Stomach (tissue), 4 donors: ENCODE measurements at regions not wholly inside any gene's neighbourhood (a gene's known extent, or its start where the extent isn't known, plus 50 kb on each side); places are given as distances from the start of the nearest gene placed in this dataset.

Experiments
- EP300 ChIP-seq: sonication (generic); formaldehyde crosslinking; IDR thresholded peaks from one replicate; pipeline ENCODE4 v1.6.1; 2017; ENCODE audit warnings: antibody characterized with exemption
- POLR2A ChIP-seq, 4 donors: fragments of 450-650 bp; IDR thresholded peaks; one replicate each; pipeline ENCODE4 v1.6.1; 2016; ENCODE audit warnings: antibody characterized with exemption in 4 of 4, control low read depth in 2 of 4, mild to moderate bottlenecking in 1 of 4, moderate library complexity in 1 of 4
- POLR2AphosphoS5 ChIP-seq, 3 donors: sonication (generic); formaldehyde crosslinking; IDR thresholded peaks; one replicate each; pipeline ENCODE4 v1.6.1; 2016; ENCODE audit warnings: antibody characterized with exemption in 3 of 3
- TF ChIP-seq, protein P1 (sequence below), 7 experiments: fragments of 450-650 bp in 4 of 7; fragments of 200-600 bp in 3 of 7; sonication (generic) in 3 of 7; IDR thresholded peaks; one replicate each; pipeline ENCODE4 v1.5.1; 2016 to 2019; ENCODE audit warnings: antibody characterized with exemption in 7 of 7, control low read depth in 2 of 7, mild to moderate bottlenecking in 1 of 7

DNA sequence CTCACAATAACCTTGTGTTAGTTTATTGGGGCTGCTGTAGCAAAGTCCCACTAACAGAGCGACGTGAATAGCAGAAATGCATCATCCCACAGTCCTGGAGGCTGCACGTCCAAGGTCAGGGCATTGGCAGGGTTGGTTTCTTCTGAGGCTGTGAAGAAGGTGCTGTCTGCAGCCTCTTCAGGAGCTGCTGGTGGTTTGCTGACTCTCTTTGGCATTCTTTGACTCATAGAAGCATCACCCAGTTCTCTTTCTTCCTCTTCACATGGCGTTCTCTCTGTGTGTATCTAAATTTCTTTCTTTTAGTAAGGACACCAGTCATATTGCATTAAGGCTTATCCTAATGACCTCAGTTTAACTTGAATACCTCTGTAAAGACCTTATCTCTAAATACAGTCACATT lies 428.4 kb upstream of the KLF6 start:
- TF ChIP-seq EP300 (no peak), POLR2AphosphoS5 (IDR thresholded peaks at IDR 0.05) (no peak), POLR2A (IDR thresholded peaks at IDR 0.05) (no peak)
- TF ChIP-seq, protein P1, sequence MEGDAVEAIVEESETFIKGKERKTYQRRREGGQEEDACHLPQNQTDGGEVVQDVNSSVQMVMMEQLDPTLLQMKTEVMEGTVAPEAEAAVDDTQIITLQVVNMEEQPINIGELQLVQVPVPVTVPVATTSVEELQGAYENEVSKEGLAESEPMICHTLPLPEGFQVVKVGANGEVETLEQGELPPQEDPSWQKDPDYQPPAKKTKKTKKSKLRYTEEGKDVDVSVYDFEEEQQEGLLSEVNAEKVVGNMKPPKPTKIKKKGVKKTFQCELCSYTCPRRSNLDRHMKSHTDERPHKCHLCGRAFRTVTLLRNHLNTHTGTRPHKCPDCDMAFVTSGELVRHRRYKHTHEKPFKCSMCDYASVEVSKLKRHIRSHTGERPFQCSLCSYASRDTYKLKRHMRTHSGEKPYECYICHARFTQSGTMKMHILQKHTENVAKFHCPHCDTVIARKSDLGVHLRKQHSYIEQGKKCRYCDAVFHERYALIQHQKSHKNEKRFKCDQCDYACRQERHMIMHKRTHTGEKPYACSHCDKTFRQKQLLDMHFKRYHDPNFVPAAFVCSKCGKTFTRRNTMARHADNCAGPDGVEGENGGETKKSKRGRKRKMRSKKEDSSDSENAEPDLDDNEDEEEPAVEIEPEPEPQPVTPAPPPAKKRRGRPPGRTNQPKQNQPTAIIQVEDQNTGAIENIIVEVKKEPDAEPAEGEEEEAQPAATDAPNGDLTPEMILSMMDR (IDR thresholded peaks at IDR 0.05), result no peak
